ENCODE measurements at regions not wholly inside any gene's neighbourhood (a gene's known extent, or its start where the extent isn't known, plus 50 kb on each side); places are given as distances from the start of the nearest gene placed in this dataset.

DNA sequence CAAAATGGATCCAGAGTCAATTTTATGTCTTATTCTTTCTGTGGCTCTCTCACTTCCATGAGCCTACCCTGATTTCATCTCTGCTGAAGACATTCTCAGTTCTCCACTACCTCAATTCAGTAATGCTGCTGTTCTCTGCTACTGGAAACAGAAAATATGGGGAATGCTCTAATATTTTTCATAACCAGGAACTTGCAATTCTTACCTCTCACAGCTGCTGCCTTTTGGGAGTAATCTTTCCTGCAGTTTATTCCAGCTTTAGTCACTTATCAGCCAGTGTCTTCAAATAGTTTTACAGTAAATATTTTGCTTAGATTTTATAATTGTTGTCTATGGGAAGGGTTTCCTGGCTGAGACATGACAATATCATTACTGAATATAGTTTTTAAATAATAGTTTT, 145.1 kb upstream of the UFM1 start:
- H3K27me3 ChIP-seq (ENCODE audit: low read length) = no peaks in the 10 kb centered on the region
- no peaks in the 10 kb centered on the region for H3K36me3 ChIP-seq (ENCODE audit: low read depth, low read length)
- no peaks in the 10 kb centered on the region for H3K79me2 ChIP-seq (ENCODE audit: low read length)
- peaks cover 10% of the 10 kb centered on the region for H3K4me1 ChIP-seq (ENCODE audit: insufficient read depth, low read length)
- no peak overlapping the region for H3K4me3 ChIP-seq (ENCODE audit: low read length)
- no peak for ATAC-seq
- no peaks in the 10 kb centered on the region for H4K20me1 ChIP-seq (ENCODE audit: low read length)
- intact Hi-C loops (cut with micrococcal nuclease) = no loop called here
- ChIA-PET POLR2A (ENCODE audit: unreplicated experiment) (no interaction called here), CTCF (no interaction called here)
- DNase-seq = no peak
- H3K9ac ChIP-seq (ENCODE audit: low read length) = no peak overlapping the region
- no peak overlapping the region for H3K4me2 ChIP-seq (ENCODE audit: low read length)
- H3F3A ChIP-seq (ENCODE audit: low read length, unreplicated experiment) = no peaks in the 10 kb centered on the region
- H3K9me2 ChIP-seq (replicated peaks; ENCODE audit: low read length) = no peaks in the 10 kb centered on the region
- no peak for TF ChIP-seq CTCF (conservative IDR thresholded peaks at IDR 0.05; ENCODE audit: low read depth, low read length)
- no peak for TF ChIP-seq EZH2 (IDR thresholded peaks at IDR 0.05; ENCODE audit: low read length, unreplicated experiment)
- no peak for TF ChIP-seq EZH2phosphoT487 (IDR thresholded peaks at IDR 0.05; ENCODE audit: borderline replicate concordance, low read length)
- no peak overlapping the region for H2AFZ ChIP-seq (ENCODE audit: low read length)
- no peaks in the 10 kb centered on the region for H3K9me3 ChIP-seq (ENCODE audit: low read length)
- BruUV-seq (replicated peaks) = no TSS peak
- H3K27ac ChIP-seq (ENCODE audit: low read length) = no peak overlapping the region

DNA sequence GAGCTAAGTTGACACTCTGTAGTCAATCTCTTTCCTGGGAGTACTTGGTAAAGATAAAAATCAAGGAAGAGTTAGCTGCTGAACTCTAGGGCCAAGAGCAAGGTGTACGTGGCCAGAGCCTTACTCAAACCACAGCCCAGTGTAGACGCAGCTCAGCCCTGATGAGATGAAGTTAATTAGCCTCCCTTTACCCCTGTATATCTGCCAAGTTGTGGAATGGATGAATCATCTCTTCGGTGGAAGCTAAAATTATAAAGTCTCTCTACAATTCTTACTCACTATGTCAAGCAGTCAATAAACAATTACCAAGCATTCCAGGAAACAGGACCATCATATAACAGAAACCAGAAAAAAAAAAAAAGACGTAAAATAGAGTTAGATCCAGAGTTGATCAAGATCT, 146.9 kb upstream of the UFM1 start:
- DNase-seq (peak; percentile 67), ATAC-seq (peak; percentile 98)
- H3K9ac ChIP-seq (ENCODE audit: low read length) = no peak overlapping the region
- H2AFZ ChIP-seq (ENCODE audit: low read length) = no peak overlapping the region
- H3K4me2 ChIP-seq (ENCODE audit: low read length) = no peak overlapping the region
- intact Hi-C loops (cut with micrococcal nuclease) = no loop called here
- no TSS peak for BruUV-seq (replicated peaks)
- no peaks in the 10 kb centered on the region for H3K27me3 ChIP-seq (ENCODE audit: low read length)
- POLR2A ChIA-PET (ENCODE audit: unreplicated experiment) = interaction anchor here (0.6 kb wide), 1 partner anchor 567 kb away, joined by 4 read pairs; no protein-coding TSS in a partner anchor
- H3K9me2 ChIP-seq (replicated peaks; ENCODE audit: low read length) = no peaks in the 10 kb centered on the region
- peaks cover 10% of the 10 kb centered on the region for H3K4me1 ChIP-seq (ENCODE audit: insufficient read depth, low read length)
- no peak for TF ChIP-seq EZH2phosphoT487 (IDR thresholded peaks at IDR 0.05; ENCODE audit: borderline replicate concordance, low read length)
- no peak for TF ChIP-seq EZH2 (IDR thresholded peaks at IDR 0.05; ENCODE audit: low read length, unreplicated experiment)
- TF ChIP-seq CTCF (conservative IDR thresholded peaks at IDR 0.05; ENCODE audit: low read depth, low read length) = no peak
- no peaks in the 10 kb centered on the region for H3F3A ChIP-seq (ENCODE audit: low read length, unreplicated experiment)
- H3K27ac ChIP-seq (ENCODE audit: low read length) = no peak overlapping the region
- H3K79me2 ChIP-seq (ENCODE audit: low read length) = no peaks in the 10 kb centered on the region
- H3K36me3 ChIP-seq (ENCODE audit: low read depth, low read length) = no peaks in the 10 kb centered on the region
- no peaks in the 10 kb centered on the region for H4K20me1 ChIP-seq (ENCODE audit: low read length)
- H3K9me3 ChIP-seq (ENCODE audit: low read length) = no peaks in the 10 kb centered on the region
- CTCF ChIA-PET = no interaction called here
- H3K4me3 ChIP-seq (ENCODE audit: low read length) = no peak overlapping the region

GRCh38 chr13:38191016-38191415, 158.6 kb upstream of the UFM1 start:
- H4K20me1 ChIP-seq (ENCODE audit: low read length) = no peaks in the 10 kb centered on the region
- no peak overlapping the region for H3K4me2 ChIP-seq (ENCODE audit: low read length)
- no peaks in the 10 kb centered on the region for H3K79me2 ChIP-seq (ENCODE audit: low read length)
- ATAC-seq = no peak
- no peaks in the 10 kb centered on the region for H3K9me3 ChIP-seq (ENCODE audit: low read length)
- BruUV-seq (replicated peaks) = no TSS peak
- H3K9me2 ChIP-seq (replicated peaks; ENCODE audit: low read length) = no peaks in the 10 kb centered on the region
- H3K27ac ChIP-seq (ENCODE audit: low read length) = no peak overlapping the region
- CTCF ChIA-PET = no interaction called here
- H2AFZ ChIP-seq (ENCODE audit: low read length) = no peak overlapping the region
- no peaks in the 10 kb centered on the region for H3K36me3 ChIP-seq (ENCODE audit: low read depth, low read length)
- H3K4me1 ChIP-seq (ENCODE audit: insufficient read depth, low read length) = no peaks in the 10 kb centered on the region
- POLR2A ChIA-PET (ENCODE audit: unreplicated experiment) = no interaction called here
- no peak overlapping the region for H3K4me3 ChIP-seq (ENCODE audit: low read length)
- intact Hi-C loops (cut with micrococcal nuclease) = no loop called here
- TF ChIP-seq EZH2 (IDR thresholded peaks at IDR 0.05; ENCODE audit: low read length, unreplicated experiment) (no peak), EZH2phosphoT487 (IDR thresholded peaks at IDR 0.05; ENCODE audit: borderline replicate concordance, low read length) (no peak), CTCF (conservative IDR thresholded peaks at IDR 0.05; ENCODE audit: low read depth, low read length) (no peak)
- no peak overlapping the region for H3K9ac ChIP-seq (ENCODE audit: low read length)
- no peak for DNase-seq
- no peaks in the 10 kb centered on the region for H3K27me3 ChIP-seq (ENCODE audit: low read length)
- no peaks in the 10 kb centered on the region for H3F3A ChIP-seq (ENCODE audit: low read length, unreplicated experiment)

Data from PC-3 (cell line).